ENCODE measurements at regions not wholly inside any gene's neighbourhood (a gene's known extent, or its start where the extent isn't known, plus 50 kb on each side); places are given as distances from the start of the nearest gene placed in this dataset.

GRCh38 chr2:161052214-161052613 is 108.0 kb upstream of the TANK start:
- Histone ChIP-seq H3K4me3 (no peak overlapping the region), H3K27ac (no peak overlapping the region)
- no peak for DNase-seq (ENCODE audit: low spot score)
- TF ChIP-seq CTCF (IDR thresholded peaks at IDR 0.05) = no peak

GRCh38 chr2:161055289-161055688 is 104.9 kb upstream of the TANK start:
- no peak for DNase-seq (ENCODE audit: low spot score)
- Histone ChIP-seq H3K27ac (no peak overlapping the region), H3K4me3 (no peak overlapping the region)
- TF ChIP-seq CTCF (IDR thresholded peaks at IDR 0.05) = no peak

- H3K27ac ChIP-seq = no peak overlapping the region
- H3K4me3 ChIP-seq = no peak overlapping the region
- DNase-seq (ENCODE audit: low spot score) = no peak
- TF ChIP-seq CTCF (IDR thresholded peaks at IDR 0.05) = no peak
These were observed 100.8 kb upstream of the TANK start for GRCh38 chr2:161059388-161059787.

GRCh38 chr2:161061786-161062185 is 98.4 kb upstream of the TANK start:
- no peak for DNase-seq (ENCODE audit: low spot score)
- H3K27ac ChIP-seq = no peak overlapping the region
- H3K4me3 ChIP-seq = no peak overlapping the region
- TF ChIP-seq CTCF (IDR thresholded peaks at IDR 0.05) = no peak

- peak; percentile 74 for TF ChIP-seq CTCF (IDR thresholded peaks at IDR 0.05)
- DNase-seq (ENCODE audit: low spot score) = peak; percentile 75
- H3K4me3 ChIP-seq = peak overlapping the region; percentile 28
- no peak overlapping the region for H3K27ac ChIP-seq
These were observed 96.9 kb upstream of the TANK start for GRCh38 chr2:161063157-161063945.

GRCh38 chr2:161063946-161064306 is 96.3 kb upstream of the TANK start:
- no peak for TF ChIP-seq CTCF (IDR thresholded peaks at IDR 0.05)
- no peak for DNase-seq (ENCODE audit: low spot score)
- Histone ChIP-seq H3K27ac (no peak overlapping the region), H3K4me3 (peak overlapping the region; percentile 28)

GRCh38 chr2:161067846-161068350 is 92.3 kb upstream of the TANK start:
- no peak for TF ChIP-seq CTCF (IDR thresholded peaks at IDR 0.05)

More at GRCh38 chr2:161067846-161068350, 92.3 kb upstream of the TANK start:
- no peak overlapping the region for H3K27ac ChIP-seq
- no peak for DNase-seq (ENCODE audit: low spot score)
- H3K4me3 ChIP-seq = no peak overlapping the region

All from coronary artery (tissue), 2 donors.